Neural crest cell (in vitro differentiated cells): ENCODE measurements at regions not wholly inside any gene's neighbourhood (a gene's known extent, or its start where the extent isn't known, plus 50 kb on each side); places are given as distances from the start of the nearest gene placed in this dataset.
"Not testable (repeated sequence)": the region's sequence is repeated elsewhere in the genome, so short reads cannot be mapped to it uniquely, and the experiment has no call there.

Source experiments
- DNase-seq: peaks from one replicate; pipeline ENCODE4 v3.0.0; 2021; ENCODE audit warnings: low read depth, mixed read lengths, low spot score
- H3K27ac Mint-ChIP-seq: one replicate; pipeline ENCODE4 v1.8.0; 2021; ENCODE audit warnings: mild to moderate bottlenecking, mixed read lengths; ENCODE audit not compliant: unreplicated experiment
- H3K27me3 Mint-ChIP-seq: 2 replicates; pipeline ENCODE4 v1.8.0; 2021; ENCODE audit warnings: low read depth, mild to moderate bottlenecking, mixed read lengths
- H3K36me3 Mint-ChIP-seq: 2 replicates; pipeline ENCODE4 v1.8.0; 2021; ENCODE audit warnings: low read depth, mild to moderate bottlenecking, mixed read lengths
- H3K4me1 Mint-ChIP-seq: 2 replicates; pipeline ENCODE4 v1.8.0; 2021; ENCODE audit warnings: mixed read lengths
- H3K4me3 Mint-ChIP-seq: one replicate; pipeline ENCODE4 v1.8.0; 2021; ENCODE audit warnings: mild to moderate bottlenecking, mixed read lengths
- H3K9me3 Mint-ChIP-seq: 2 replicates; pipeline ENCODE4 v1.8.0; 2021; ENCODE audit warnings: mixed read lengths
- TF ChIP-seq, protein P1 (sequence below): fragments of 200-600 bp; sonication (generic); conservative IDR thresholded peaks from 2 replicates; pipeline ENCODE4 v1.5.0; 2021; ENCODE audit warnings: antibody characterized with exemption, mild to moderate bottlenecking

DNA sequence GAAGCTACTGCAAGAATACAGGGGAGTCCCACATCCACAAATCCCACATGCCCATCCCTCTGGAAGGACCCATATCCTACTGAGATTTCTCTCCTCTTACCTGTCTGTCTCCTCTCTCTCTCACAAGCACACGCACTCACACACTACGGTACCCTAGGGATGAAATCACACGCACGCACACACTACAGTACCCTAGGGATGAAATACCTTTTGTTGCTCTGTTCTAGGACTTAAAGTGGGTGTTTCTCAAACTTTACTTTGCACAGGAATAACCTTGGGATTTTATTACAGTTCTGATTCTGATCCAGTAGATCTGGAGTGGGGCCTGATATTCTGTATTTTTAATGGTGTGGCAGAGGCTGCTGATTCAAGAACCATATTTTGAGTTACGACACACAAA, 622.2 kb upstream of the ZNF385D start:
- no peak for DNase-seq
- H3K27me3 Mint-ChIP-seq = peaks cover 90% of the 10 kb centered on the region
- TF ChIP-seq, protein P1, sequence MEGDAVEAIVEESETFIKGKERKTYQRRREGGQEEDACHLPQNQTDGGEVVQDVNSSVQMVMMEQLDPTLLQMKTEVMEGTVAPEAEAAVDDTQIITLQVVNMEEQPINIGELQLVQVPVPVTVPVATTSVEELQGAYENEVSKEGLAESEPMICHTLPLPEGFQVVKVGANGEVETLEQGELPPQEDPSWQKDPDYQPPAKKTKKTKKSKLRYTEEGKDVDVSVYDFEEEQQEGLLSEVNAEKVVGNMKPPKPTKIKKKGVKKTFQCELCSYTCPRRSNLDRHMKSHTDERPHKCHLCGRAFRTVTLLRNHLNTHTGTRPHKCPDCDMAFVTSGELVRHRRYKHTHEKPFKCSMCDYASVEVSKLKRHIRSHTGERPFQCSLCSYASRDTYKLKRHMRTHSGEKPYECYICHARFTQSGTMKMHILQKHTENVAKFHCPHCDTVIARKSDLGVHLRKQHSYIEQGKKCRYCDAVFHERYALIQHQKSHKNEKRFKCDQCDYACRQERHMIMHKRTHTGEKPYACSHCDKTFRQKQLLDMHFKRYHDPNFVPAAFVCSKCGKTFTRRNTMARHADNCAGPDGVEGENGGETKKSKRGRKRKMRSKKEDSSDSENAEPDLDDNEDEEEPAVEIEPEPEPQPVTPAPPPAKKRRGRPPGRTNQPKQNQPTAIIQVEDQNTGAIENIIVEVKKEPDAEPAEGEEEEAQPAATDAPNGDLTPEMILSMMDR = no peak
- H3K9me3 Mint-ChIP-seq = no peaks in the 10 kb centered on the region
- H3K36me3 Mint-ChIP-seq = no peaks in the 10 kb centered on the region
- no peak overlapping the region for H3K27ac Mint-ChIP-seq
- peaks cover 13% of the 10 kb centered on the region for H3K4me1 Mint-ChIP-seq
- H3K4me3 Mint-ChIP-seq = peak overlapping the region; percentile 39

DNA sequence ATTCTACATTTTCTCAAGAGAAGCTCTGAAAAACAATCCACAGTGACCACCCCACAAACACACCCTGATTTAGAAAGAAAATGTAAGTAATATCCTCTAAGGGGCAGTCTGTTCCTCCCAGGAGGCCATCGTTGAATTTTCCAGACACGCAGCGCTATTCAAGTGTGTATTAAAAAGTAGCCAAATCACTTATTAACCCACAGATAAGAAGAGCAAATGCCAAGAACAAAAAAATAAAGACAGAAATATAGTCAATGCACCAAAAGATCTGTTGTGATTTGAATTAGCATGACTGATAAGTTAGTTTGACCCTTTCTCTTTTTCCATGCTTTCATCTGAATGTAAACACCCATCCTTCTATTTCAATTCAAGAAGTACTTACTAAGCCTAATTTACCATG, 622.8 kb upstream of the ZNF385D start:
- no peaks in the 10 kb centered on the region for H3K36me3 Mint-ChIP-seq
- H3K4me1 Mint-ChIP-seq = peaks cover 13% of the 10 kb centered on the region
- peaks cover 90% of the 10 kb centered on the region for H3K27me3 Mint-ChIP-seq
- no peak for DNase-seq
- no peaks in the 10 kb centered on the region for H3K9me3 Mint-ChIP-seq
- TF ChIP-seq, protein P1 = no peak
- no peak overlapping the region for H3K27ac Mint-ChIP-seq
- no peak overlapping the region for H3K4me3 Mint-ChIP-seq

- Mint-ChIP-seq H3K4me1 (peaks cover 7% of the 10 kb centered on the region), H3K9me3 (no peaks in the 10 kb centered on the region), H3K27me3 (peaks cover 65% of the 10 kb centered on the region), H3K27ac (no peak overlapping the region), H3K4me3 (no peak overlapping the region), H3K36me3 (no peaks in the 10 kb centered on the region)
- DNase-seq = no peak
- TF ChIP-seq, protein P1 = no peak
Measured at GRCh38 chr3:22377421-22377820, 626.4 kb upstream of the ZNF385D start.

DNA sequence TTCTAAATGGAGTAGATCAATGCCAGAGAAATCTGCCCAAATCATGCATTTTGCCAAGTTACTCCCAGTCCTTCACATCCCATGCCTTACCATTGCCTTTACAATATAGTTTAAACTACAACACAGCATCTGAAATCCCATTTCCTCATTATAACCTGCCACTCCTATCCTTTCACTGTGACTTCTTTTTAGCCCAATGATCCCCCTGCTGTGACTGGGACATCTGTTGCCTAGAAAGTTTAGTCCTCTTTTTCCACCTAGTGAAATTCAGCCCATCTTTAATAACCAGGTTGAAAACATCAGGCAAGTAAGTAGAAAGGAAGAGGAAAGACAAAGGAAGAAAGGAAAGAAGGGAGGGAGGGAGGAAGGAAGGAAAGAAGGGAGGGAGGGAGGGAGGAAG, 627.9 kb upstream of the ZNF385D start:
- peaks cover under 1% of the 10 kb centered on the region for H3K9me3 Mint-ChIP-seq
- H3K4me1 Mint-ChIP-seq = no peaks in the 10 kb centered on the region
- H3K27me3 Mint-ChIP-seq = peaks cover 56% of the 10 kb centered on the region
- no peak for DNase-seq
- no peak overlapping the region for H3K4me3 Mint-ChIP-seq
- H3K36me3 Mint-ChIP-seq = no peaks in the 10 kb centered on the region
- no peak overlapping the region for H3K27ac Mint-ChIP-seq
- TF ChIP-seq, protein P1 = no peak

DNA sequence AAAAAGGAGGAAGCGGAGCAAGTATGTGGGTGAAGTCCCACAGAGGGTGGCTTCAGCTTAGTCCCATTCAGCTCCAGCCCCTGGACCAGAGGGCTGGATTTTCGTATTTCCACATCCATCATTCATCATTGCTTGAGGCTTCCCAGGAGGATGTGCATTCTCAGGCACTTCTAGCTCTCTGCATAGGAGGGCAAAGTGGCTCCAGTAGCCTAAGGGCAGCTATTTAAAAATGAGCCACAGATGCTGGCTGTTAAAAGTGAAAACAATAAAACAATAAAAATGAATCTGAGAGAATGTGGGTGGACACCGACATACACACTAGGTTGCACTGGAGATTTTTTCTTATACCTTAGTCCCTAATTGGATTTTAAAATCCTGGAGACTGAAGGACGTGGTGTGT, 629.2 kb upstream of the ZNF385D start:
- no peaks in the 10 kb centered on the region for H3K4me1 Mint-ChIP-seq
- no peak overlapping the region for H3K27ac Mint-ChIP-seq
- H3K4me3 Mint-ChIP-seq = no peak overlapping the region
- peaks cover 2% of the 10 kb centered on the region for H3K9me3 Mint-ChIP-seq
- TF ChIP-seq, protein P1 = no peak
- peaks cover 46% of the 10 kb centered on the region for H3K27me3 Mint-ChIP-seq
- no peak for DNase-seq
- H3K36me3 Mint-ChIP-seq = no peaks in the 10 kb centered on the region

DNA sequence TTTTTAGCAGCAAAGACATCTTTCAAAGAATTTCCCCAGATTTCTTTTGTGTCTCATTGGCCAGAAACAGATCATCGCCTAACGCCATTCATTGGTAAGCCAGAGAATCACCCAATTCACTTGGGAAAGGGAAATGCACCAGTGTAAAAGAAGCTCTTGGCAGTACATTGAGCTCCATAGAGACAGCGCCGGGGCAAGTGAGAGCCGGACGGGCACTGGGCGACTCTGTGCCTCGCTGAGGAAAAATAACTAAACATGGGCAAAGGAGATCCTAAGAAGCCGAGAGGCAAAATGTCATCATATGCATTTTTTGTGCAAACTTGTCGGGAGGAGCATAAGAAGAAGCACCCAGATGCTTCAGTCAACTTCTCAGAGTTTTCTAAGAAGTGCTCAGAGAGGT, 630.6 kb upstream of the ZNF385D start:
- H3K9me3 Mint-ChIP-seq, H3K27ac Mint-ChIP-seq, H3K36me3 Mint-ChIP-seq, H3K4me1 Mint-ChIP-seq, H3K4me3 Mint-ChIP-seq, DNase-seq: not testable (repeated sequence)
- peaks cover 43% of the 10 kb centered on the region for H3K27me3 Mint-ChIP-seq
